ENCODE measurements at regions not wholly inside any gene's neighbourhood (a gene's known extent, or its start where the extent isn't known, plus 50 kb on each side); places are given as distances from the start of the nearest gene placed in this dataset.

- DNase-seq: no peak
Observed at GRCh38 chr1:187241971-187242370, 413.2 kb downstream of the PLA2G4A start.

GRCh38 chr1:187244623-187245022, 415.9 kb downstream of the PLA2G4A start:
- no peak for DNase-seq

DNA sequence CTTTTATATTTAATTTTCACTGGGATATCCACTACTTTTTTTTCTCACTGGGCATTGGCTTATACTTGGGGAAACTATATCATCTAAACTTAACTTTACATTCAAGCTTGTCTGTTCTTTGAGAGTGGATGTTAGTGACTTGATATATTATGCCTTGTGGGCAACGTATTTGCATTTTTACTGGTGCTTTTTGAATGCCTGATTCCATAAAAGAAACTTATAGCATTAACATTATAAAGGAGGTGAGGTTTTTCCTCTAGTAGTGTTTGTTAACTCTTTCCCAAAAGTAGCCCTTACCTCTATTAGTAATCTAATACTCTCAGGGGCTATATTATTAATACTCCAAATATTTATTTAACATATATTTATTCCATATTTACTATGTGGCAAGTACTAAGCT, 416.5 kb downstream of the PLA2G4A start:
- DNase-seq: no peak

DNA sequence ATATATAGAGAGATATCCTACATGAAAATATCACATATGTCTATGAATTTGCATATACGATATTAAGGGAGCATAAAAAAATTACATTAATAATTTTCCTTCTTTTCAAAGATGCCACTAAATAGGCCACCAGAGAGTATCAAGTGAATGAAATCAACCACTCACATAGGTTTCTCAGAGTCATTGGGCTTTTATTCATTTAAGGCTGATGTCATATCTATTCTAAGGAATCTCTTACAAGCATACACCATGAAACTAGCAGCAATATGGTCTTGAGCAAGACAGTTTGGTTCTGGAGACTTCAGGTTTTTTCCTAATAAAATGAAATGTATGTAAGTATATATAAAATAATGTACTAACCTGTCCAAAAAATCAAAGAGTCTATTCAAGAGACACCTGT, 420.4 kb downstream of the PLA2G4A start:
- DNase-seq: no peak

- no peak for DNase-seq
Observed at GRCh38 chr1:187252923-187253322, 424.2 kb downstream of the PLA2G4A start.

GRCh38 chr1:187257476-187257875, 428.7 kb downstream of the PLA2G4A start:
- DNase-seq: no peak

DNA sequence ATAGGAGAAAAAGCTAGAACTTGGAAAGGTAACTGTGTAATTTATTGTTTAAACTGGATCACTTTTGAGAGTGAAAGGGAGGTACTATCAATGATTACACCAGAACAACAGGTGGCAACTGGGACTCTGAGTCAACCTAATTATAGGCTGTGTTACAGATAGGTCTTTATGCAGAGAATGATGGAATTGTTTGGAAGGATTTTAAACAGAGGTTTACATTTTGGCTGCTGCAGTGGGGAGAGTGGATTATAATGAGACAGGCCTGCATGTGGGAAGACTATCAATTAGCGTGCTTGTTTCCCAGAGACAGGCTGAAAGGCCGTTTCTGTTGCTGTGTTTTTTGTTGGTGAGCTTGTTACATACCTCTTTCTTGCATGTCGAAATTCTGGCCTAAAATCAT, 432.9 kb downstream of the PLA2G4A start:
- DNase-seq: peak; percentile 78

- no peak for DNase-seq
Observed at GRCh38 chr1:187262731-187263130, 434.0 kb downstream of the PLA2G4A start.

GRCh38 chr1:187264995-187265602, 436.4 kb downstream of the PLA2G4A start:
- DNase-seq: peak; percentile 71

DNA sequence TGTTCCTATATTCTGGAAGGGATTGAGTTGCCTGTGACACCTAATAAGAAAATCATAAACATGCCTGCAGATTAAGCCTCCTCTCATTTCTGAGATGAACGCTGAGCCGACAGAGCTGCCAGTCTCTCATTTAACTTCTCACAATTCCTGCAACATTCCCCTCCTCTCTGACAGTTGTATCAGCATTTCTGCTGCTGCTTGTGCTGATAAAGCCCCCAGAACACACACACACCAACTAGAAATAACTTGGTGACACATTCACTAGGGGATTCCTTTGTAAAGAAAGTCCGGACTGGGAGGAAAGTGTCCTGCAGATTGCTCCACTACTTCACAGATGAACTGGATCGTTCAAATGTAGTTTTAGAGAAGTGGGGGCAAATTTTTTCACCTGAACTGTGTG, 437.3 kb downstream of the PLA2G4A start:
- no peak for DNase-seq

DNA sequence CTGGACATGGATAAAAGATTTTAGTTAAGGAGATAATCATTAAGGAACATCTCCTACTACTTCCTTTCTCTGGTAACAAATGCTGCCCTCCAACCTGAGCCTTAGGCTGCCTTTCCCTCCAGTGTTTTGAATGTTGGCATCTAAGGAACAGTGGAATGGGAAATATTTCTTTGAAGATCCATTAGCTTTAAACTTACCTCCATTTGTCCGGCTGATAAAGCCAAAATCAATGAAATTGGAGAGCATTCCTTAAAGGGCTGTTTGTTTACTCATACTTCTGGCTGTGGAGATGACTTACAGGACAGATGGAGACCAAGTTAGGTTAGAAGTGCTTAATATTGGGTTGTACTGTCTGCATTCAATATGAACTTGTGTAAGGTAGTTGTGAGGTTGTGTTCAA, 439.1 kb downstream of the PLA2G4A start:
- no peak for DNase-seq

DNA sequence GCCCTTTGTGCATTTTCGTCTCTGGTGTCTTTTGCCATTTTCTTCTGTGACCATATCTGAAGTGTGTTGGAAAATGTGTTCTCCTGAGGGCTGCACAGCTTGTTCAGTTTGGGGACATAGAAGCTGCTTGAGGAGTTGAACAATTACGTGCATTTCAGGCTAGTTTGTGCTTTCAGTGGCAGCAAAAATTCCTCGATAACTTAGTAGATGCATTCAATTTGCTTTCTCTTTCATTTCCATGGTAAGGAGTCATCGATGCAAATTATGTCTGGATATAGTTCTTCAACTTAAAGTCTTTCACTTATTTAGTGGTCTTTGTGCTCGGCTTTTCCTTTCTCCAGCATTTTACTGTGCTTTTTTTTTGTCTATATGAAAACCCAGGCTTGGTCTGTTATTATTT, 441.5 kb downstream of the PLA2G4A start:
- no peak for DNase-seq

DNA sequence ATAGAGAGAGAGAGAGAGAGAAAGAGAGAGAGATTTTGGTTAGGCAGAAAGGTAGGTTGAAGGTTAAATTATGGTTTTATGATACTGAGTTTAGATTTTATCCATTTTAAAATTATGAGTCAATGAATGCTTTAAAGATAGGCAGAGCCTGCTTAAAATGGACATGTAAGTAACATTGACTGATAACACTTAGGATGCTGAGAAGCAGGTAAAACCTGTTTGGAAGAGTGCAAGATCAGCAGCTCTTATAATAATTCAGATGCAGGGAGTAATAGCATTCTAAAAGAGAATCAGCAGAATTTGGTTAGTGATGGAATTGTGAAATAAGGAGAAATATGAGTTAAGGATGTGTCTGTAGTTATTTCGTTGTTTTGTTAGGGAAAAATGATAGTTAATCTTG, 446.6 kb downstream of the PLA2G4A start:
- no peak for DNase-seq

- DNase-seq: no peak
Observed at GRCh38 chr1:187275985-187276575, 447.3 kb downstream of the PLA2G4A start.

- no peak for DNase-seq
Observed at GRCh38 chr1:187276677-187277076, 447.9 kb downstream of the PLA2G4A start.

GRCh38 chr1:187280031-187280430, 451.3 kb downstream of the PLA2G4A start:
- DNase-seq: no peak

DNA sequence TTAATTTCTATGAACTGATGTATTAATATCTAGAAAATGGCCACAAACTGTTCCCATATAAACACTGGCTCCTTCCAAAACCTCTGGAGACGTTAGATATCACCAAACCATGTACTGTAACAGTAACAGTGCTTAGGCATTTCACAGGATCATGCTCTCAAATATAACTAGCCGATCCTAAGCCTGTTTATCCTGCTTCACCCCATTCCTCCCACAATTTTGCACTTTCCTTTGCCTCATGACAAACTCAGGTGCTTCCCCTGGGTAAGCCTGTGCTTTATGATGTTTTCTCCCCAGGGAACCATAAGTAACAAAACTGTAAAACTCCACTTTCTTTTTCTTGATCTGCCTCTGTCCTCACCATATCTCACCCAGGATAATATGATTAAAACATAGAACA, 452.3 kb downstream of the PLA2G4A start:
- DNase-seq: no peak

GRCh38 chr1:187283984-187284383, 455.2 kb downstream of the PLA2G4A start:
- no peak for DNase-seq

GRCh38 chr1:187294421-187295201, 465.9 kb downstream of the PLA2G4A start:
- DNase-seq: no peak

- no peak for DNase-seq
Observed at GRCh38 chr1:187300081-187300480, 471.3 kb downstream of the PLA2G4A start.

GRCh38 chr1:187306710-187307415, 478.1 kb downstream of the PLA2G4A start:
- DNase-seq: no peak

DNA sequence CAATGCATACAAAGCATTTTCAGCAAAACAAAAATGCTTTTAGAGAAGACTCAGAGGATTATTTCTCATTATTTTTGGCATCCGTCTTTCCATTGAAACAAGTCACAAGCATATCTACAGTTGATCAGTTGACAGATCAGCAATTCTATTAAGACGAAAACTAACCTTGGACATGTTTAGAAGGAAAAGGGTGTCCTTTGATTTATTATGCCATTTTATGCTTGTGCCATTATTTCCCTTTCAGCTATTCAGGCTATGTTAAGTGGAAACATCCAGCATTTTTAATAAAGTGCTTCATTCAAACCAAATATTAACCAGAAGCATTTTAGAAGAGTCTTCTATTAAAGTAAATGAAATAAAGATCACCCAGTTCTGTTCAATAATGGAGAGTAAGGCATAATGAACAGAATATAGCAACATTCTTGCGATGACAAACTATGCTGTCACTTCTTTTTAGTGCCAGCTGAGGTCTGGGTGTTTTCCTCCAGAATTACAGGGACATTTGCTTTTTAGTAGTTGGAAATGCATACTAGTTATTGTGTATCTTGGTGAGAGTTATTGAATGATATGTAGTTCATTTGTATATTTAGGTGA, 481.4 kb downstream of the PLA2G4A start:
- no peak for DNase-seq

- no peak for DNase-seq
Observed at GRCh38 chr1:187313115-187313514, 484.4 kb downstream of the PLA2G4A start.

Measured in NCI-H1436 (cell line).